ENCODE measurements at regions not wholly inside any gene's neighbourhood (a gene's known extent, or its start where the extent isn't known, plus 50 kb on each side); places are given as distances from the start of the nearest gene placed in this dataset.

DNA sequence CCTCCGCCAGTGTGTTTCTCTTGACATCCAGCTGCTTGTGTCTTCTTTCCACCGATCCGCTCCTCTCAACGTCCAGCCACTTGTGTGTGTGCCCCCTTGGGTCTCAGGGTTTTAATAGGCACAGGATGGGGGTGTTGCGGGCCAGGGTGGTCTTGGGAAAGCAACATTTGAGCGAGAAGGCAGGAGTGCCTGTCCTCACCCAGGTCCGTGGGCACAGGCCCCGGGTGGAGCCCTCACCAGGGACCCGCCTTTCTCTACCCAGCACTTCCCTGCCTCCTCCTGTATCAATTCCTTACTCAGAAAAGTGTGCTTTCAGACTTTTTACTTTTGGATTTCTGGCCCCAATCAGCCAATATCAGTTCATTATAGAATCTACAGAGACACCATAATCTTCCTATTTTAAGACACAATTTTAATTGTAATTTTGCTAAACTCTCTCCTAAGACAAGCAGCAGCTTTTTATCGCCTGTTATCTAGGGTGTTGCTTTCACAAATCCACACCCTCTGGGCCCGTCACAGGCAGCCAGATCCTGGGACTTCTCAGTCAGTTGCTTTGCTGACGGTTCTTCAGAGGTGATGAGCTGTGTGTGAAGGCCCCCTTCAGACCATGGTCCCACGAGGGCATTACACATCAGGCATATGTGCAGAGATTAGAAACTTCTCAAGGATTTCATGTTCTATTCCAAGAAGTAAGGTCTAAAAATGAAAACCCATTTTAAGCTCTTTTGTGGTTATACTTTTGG is 96.0 kb upstream of the FHL2 start:
- DNase-seq = no peak
- peaks cover 23 to 25% of the 10 kb centered on the region in 2 donors for H3K27me3 Mint-ChIP-seq
- intact Hi-C loops (cut with micrococcal nuclease) = no loop called here
- no peaks in the 10 kb centered on the region for H3K36me3 ChIP-seq (ENCODE audit: insufficient read depth, low read length)
- no peak overlapping the region for H3K4me3 Mint-ChIP-seq
- no peaks in the 10 kb centered on the region for H3K27me3 ChIP-seq (ENCODE audit: insufficient read depth, low read length)
- ChIA-PET POLR2A (ENCODE audit: partially characterized antibody) (no interaction called here), CTCF (ENCODE audit: partially characterized antibody) (no interaction called here)
- H3K4me1 Mint-ChIP-seq = no peaks in the 10 kb centered on the region
- no peak overlapping the region for H3K4me3 ChIP-seq (ENCODE audit: low read length in 2 of 2)
- no peaks in the 10 kb centered on the region for H3K9me3 ChIP-seq (ENCODE audit: control insufficient read depth in 1 of 2, low read length in 2 of 2)
- H3K27ac Mint-ChIP-seq = no peak overlapping the region
- H3K36me3 Mint-ChIP-seq = peaks cover 0 to 6% of the 10 kb centered on the region in 2 donors
- H3K4me1 ChIP-seq (ENCODE audit: insufficient read depth, low read length) = no peaks in the 10 kb centered on the region
- H3K9me3 Mint-ChIP-seq = peaks cover 5 to 31% (median 18%) of the 10 kb centered on the region in 8 donors
- H3K27ac ChIP-seq (ENCODE audit: low read depth, low read length) = no peak overlapping the region

DNA sequence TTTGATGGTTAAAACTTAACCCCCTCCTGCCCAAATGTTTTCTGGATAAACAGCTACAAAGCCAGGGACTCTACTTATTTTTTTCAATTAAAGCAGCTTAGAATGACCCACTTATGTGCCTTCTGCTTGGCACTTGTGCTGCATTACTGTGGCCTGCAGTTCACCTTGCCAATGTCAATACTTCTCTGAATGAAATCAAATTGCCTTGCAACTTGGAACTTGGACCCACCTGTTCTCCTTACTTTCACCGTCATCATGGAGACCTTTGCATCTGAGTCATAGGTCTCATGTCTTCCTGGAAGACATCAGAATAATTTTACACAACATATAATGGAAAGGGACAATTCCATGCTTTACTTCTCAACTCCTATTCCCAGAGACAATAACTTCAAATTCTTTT is 92.1 kb upstream of the FHL2 start:
- Mint-ChIP-seq H3K27me3 (peaks cover 4 to 9% of the 10 kb centered on the region in 2 donors), H3K9me3 (peaks cover 5 to 25% (median 18%) of the 10 kb centered on the region in 8 donors), H3K4me1 (no peaks in the 10 kb centered on the region), H3K27ac (no peak overlapping the region), H3K36me3 (peaks cover 0 to 6% of the 10 kb centered on the region in 2 donors), H3K4me3 (no peak overlapping the region)
- ChIA-PET POLR2A (ENCODE audit: partially characterized antibody) (no interaction called here), CTCF (ENCODE audit: partially characterized antibody) (interaction anchor here (1.0 kb wide), 1 partner anchor 1091 kb away, joined by 5 read pairs; no protein-coding TSS in a partner anchor)
- no peak for DNase-seq
- Histone ChIP-seq H3K27ac (ENCODE audit: low read depth, low read length) (no peak overlapping the region), H3K27me3 (ENCODE audit: insufficient read depth, low read length) (no peaks in the 10 kb centered on the region), H3K9me3 (ENCODE audit: control insufficient read depth in 1 of 2, low read length in 2 of 2) (no peaks in the 10 kb centered on the region), H3K4me1 (ENCODE audit: insufficient read depth, low read length) (no peaks in the 10 kb centered on the region), H3K36me3 (ENCODE audit: insufficient read depth, low read length) (no peaks in the 10 kb centered on the region), H3K4me3 (ENCODE audit: low read length in 2 of 2) (no peak overlapping the region)
- intact Hi-C loops (cut with micrococcal nuclease) = no loop called here

DNA sequence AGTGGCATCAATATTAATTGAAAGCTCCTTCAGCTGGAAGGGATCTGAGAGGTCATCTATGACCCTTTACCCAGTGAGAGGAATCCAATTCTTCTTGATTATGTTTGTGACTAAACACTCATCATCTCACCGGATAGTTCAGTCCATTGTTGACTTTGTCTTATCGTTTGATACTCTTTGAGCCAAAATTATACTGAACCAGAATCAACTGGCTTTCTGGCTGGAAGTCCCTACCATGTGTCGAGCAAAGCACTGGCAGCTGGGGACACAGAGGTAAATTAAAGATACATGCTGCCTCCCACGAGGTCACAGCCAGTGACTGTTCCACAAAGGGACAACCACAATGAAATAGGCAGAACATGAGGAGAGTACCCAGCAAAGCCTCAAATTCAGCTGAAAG is 91.4 kb upstream of the FHL2 start:
- DNase-seq = no peak
- Histone ChIP-seq H3K4me3 (ENCODE audit: low read length in 2 of 2) (no peak overlapping the region), H3K36me3 (ENCODE audit: insufficient read depth, low read length) (no peaks in the 10 kb centered on the region), H3K27ac (ENCODE audit: low read depth, low read length) (no peak overlapping the region), H3K4me1 (ENCODE audit: insufficient read depth, low read length) (no peaks in the 10 kb centered on the region), H3K9me3 (ENCODE audit: control insufficient read depth in 1 of 2, low read length in 2 of 2) (no peaks in the 10 kb centered on the region), H3K27me3 (ENCODE audit: insufficient read depth, low read length) (no peaks in the 10 kb centered on the region)
- Mint-ChIP-seq H3K36me3 (peaks cover 0 to 6% of the 10 kb centered on the region in 2 donors), H3K4me1 (no peaks in the 10 kb centered on the region), H3K27me3 (peaks cover 4 to 11% of the 10 kb centered on the region in 2 donors), H3K9me3 (peaks cover 5 to 24% (median 18%) of the 10 kb centered on the region in 8 donors), H3K4me3 (no peak overlapping the region), H3K27ac (no peak overlapping the region)
- ChIA-PET CTCF (ENCODE audit: partially characterized antibody) (interaction anchor here (1.0 kb wide), 1 partner anchor 1092 kb away, joined by 5 read pairs; no protein-coding TSS in a partner anchor), POLR2A (ENCODE audit: partially characterized antibody) (no interaction called here)
- intact Hi-C loops (cut with micrococcal nuclease) = no loop called here

DNA sequence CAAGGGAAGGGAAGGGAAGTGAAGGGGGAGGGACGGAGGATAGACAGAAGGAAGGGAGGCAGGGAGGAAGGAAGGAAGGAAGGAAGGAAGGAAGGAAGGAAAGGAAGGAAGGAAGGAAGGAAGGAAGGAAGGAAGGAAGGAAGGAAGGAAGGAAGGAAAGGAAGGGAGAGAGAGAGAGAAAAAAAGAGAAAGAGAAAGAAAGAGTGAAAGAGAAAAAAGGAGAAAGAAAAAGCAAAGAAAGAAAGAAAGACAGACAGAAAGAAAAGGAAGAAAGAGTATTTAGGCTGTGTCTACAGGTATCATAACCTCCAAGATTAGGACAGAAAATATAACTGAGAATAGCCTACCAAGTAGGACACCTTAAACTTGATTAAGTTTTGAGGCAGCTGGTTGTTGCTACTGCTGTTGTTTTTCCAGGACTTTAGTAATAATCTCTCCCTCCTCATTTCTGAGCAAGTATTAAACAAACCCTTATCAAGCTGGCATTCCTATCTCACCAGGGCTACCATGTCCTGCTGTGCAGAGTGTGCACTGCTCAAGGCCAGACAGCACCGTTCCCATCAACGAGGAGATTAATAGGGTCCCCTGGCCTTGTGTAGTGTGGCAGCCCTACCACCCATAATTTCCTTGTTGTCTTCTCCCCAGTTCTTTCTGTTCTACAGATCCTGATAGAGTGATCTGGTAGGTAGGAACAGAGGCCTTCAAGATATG is 90.5 kb upstream of the FHL2 start:
- Histone ChIP-seq H3K9me3 (ENCODE audit: control insufficient read depth in 1 of 2, low read length in 2 of 2) (no peaks in the 10 kb centered on the region), H3K27me3 (ENCODE audit: insufficient read depth, low read length) (no peaks in the 10 kb centered on the region), H3K27ac (ENCODE audit: low read depth, low read length) (no peak overlapping the region), H3K4me3 (ENCODE audit: low read length in 2 of 2) (no peak overlapping the region), H3K36me3 (ENCODE audit: insufficient read depth, low read length) (no peaks in the 10 kb centered on the region), H3K4me1 (ENCODE audit: insufficient read depth, low read length) (no peaks in the 10 kb centered on the region)
- Mint-ChIP-seq H3K27ac (no peak overlapping the region), H3K4me1 (no peaks in the 10 kb centered on the region), H3K4me3 (no peak overlapping the region), H3K36me3 (peaks cover 0 to 6% of the 10 kb centered on the region in 2 donors), H3K27me3 (peaks cover 0 to 11% of the 10 kb centered on the region in 2 donors), H3K9me3 (peaks cover 5 to 20% (median 18%) of the 10 kb centered on the region in 8 donors)
- CTCF ChIA-PET (ENCODE audit: partially characterized antibody) = no interaction called here
- POLR2A ChIA-PET (ENCODE audit: partially characterized antibody) = no interaction called here
- intact Hi-C loops (cut with micrococcal nuclease) = no loop called here
- DNase-seq = no peak

DNA sequence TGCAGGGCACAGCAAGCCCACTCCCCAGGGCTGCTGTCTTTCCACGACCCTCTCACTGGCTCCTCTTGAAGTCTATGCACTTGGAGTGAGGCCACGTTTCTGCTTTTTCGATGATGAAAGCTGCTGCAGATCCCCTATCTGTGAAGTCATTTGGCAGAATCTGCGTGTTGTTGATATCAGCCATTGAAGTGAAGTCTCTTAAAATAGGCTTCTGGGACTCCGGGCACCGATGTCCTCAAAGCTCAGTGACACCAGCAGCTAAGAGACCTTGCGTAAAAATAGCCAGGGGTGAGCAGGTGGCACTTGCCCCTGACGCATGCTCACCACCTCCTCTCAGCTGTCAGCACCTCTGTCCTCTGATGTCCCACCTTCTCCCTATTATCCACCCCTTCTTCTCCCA is 89.4 kb upstream of the FHL2 start:
- Histone ChIP-seq H3K4me3 (ENCODE audit: low read length in 2 of 2) (no peak overlapping the region), H3K27me3 (ENCODE audit: insufficient read depth, low read length) (no peaks in the 10 kb centered on the region), H3K9me3 (ENCODE audit: control insufficient read depth in 1 of 2, low read length in 2 of 2) (no peaks in the 10 kb centered on the region), H3K4me1 (ENCODE audit: insufficient read depth, low read length) (no peaks in the 10 kb centered on the region), H3K36me3 (ENCODE audit: insufficient read depth, low read length) (no peaks in the 10 kb centered on the region), H3K27ac (ENCODE audit: low read depth, low read length) (no peak overlapping the region)
- no peaks in the 10 kb centered on the region for H3K36me3 Mint-ChIP-seq
- DNase-seq = no peak
- ChIA-PET CTCF (ENCODE audit: partially characterized antibody) (no interaction called here), POLR2A (ENCODE audit: partially characterized antibody) (no interaction called here)
- intact Hi-C loops (cut with micrococcal nuclease) = no loop called here
- no peak overlapping the region for H3K4me3 Mint-ChIP-seq
- H3K9me3 Mint-ChIP-seq = peaks cover 2 to 14% (median 10%) of the 10 kb centered on the region in 8 donors
- peaks cover 0 to 9% of the 10 kb centered on the region in 2 donors for H3K27me3 Mint-ChIP-seq
- H3K27ac Mint-ChIP-seq = no peak overlapping the region
- no peaks in the 10 kb centered on the region for H3K4me1 Mint-ChIP-seq

DNA sequence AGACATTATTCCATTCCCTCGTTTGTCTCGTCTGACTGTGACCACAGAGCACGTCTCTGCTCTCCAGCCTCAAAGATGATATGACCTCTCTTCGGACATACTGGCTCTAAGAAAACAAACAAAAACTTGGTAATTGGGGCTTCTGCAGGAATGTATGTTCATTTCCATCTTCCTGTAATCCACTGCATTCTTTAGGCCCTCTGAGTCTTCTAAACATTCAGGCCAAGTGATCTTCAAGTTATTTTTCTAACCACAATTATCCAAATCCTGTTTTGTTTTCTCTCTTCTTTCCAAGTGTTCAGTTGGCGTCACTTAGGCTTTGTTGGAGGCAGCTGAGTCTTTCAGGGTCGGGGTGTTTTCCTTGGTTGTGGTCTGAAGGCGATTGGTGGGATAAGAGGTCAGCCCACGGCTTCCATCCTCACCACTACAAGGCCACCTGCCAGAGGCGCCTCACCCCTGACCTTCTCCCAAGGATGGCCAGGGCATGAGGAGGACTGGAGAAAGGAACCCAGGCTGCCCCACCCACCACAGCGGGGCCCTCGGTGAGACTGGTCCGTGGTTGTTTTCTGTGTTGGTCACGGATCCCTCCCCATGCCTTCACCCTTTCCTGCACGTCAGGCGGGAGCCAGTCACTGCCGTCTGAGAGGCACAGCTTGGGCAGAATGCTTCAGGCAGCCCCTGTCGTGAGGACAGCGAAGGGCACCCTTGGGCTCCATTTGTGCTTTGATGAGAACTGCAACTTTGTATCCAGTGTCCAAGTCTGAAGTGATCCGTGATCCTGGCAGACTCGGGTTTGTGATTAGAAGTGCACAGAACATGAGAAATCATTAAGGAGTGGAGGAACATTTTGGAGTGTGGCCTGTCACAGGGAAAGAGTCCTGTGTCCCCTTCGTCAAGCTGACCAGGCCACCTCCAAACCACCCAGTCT is 88.6 kb upstream of the FHL2 start:
- Histone ChIP-seq H3K27me3 (ENCODE audit: insufficient read depth, low read length) (no peaks in the 10 kb centered on the region), H3K27ac (ENCODE audit: low read depth, low read length) (no peak overlapping the region), H3K4me1 (ENCODE audit: insufficient read depth, low read length) (no peaks in the 10 kb centered on the region), H3K4me3 (ENCODE audit: low read length in 2 of 2) (no peak overlapping the region), H3K36me3 (ENCODE audit: insufficient read depth, low read length) (no peaks in the 10 kb centered on the region), H3K9me3 (ENCODE audit: control insufficient read depth in 1 of 2, low read length in 2 of 2) (no peaks in the 10 kb centered on the region)
- Mint-ChIP-seq H3K36me3 (no peaks in the 10 kb centered on the region), H3K4me1 (no peaks in the 10 kb centered on the region), H3K4me3 (no peak overlapping the region), H3K27me3 (peaks cover 0 to 5% of the 10 kb centered on the region in 2 donors), H3K9me3 (peaks cover 0 to 5% (median 3%) of the 10 kb centered on the region in 8 donors), H3K27ac (no peak overlapping the region)
- no peak for DNase-seq
- CTCF ChIA-PET (ENCODE audit: partially characterized antibody) = no interaction called here
- intact Hi-C loops (cut with micrococcal nuclease) = no loop called here
- POLR2A ChIA-PET (ENCODE audit: partially characterized antibody) = no interaction called here

DNA sequence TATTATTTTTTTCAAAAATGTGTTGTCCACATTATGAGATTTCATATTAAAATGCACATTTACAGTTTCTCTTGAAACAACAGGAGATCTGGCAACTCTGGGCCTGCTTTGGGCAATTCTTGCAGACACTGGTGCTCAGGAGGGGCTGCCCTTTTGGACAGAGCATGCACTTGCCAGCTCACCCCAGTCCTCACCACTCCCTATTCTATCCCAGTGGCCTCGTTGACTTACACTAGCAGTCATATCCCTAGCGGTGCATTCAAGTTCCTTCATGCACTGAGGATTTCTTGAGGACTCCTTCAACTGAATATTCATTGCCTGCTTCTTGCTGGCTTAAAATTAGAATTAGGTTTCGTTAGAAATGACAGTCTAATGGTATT is 87.9 kb upstream of the FHL2 start:
- intact Hi-C loops (cut with micrococcal nuclease) = no loop called here
- Histone ChIP-seq H3K36me3 (ENCODE audit: insufficient read depth, low read length) (no peaks in the 10 kb centered on the region), H3K27me3 (ENCODE audit: insufficient read depth, low read length) (no peaks in the 10 kb centered on the region), H3K9me3 (ENCODE audit: control insufficient read depth in 1 of 2, low read length in 2 of 2) (no peaks in the 10 kb centered on the region), H3K4me1 (ENCODE audit: insufficient read depth, low read length) (no peaks in the 10 kb centered on the region), H3K27ac (ENCODE audit: low read depth, low read length) (no peak overlapping the region), H3K4me3 (ENCODE audit: low read length in 2 of 2) (no peak overlapping the region)
- H3K36me3 Mint-ChIP-seq = no peaks in the 10 kb centered on the region
- no peaks in the 10 kb centered on the region for H3K4me1 Mint-ChIP-seq
- CTCF ChIA-PET (ENCODE audit: partially characterized antibody) = no interaction called here
- peaks cover 0 to 5% of the 10 kb centered on the region in 2 donors for H3K27me3 Mint-ChIP-seq
- POLR2A ChIA-PET (ENCODE audit: partially characterized antibody) = no interaction called here
- DNase-seq = no peak
- no peaks in the 10 kb centered on the region for H3K9me3 Mint-ChIP-seq
- H3K27ac Mint-ChIP-seq = no peak overlapping the region
- no peak overlapping the region for H3K4me3 Mint-ChIP-seq

Data from CD4-positive, alpha-beta memory T cell (primary cell).